CD14-positive monocyte (primary cell): ENCODE measurements at regions not wholly inside any gene's neighbourhood (a gene's known extent, or its start where the extent isn't known, plus 50 kb on each side); places are given as distances from the start of the nearest gene placed in this dataset.
"Not testable (repeated sequence)": the region's sequence is repeated elsewhere in the genome, so short reads cannot be mapped to it uniquely, and the experiment has no call there.

Experiments
- DNase-seq, 3 donors: peaks; one replicate each; pipeline ENCODE4 v3.0.0-alpha.2; 2011 to 2022
- H2AFZ ChIP-seq: 2 replicates; pipeline ENCODE4 v1.6.0; 2012; ENCODE audit warnings: mild to moderate bottlenecking, low read depth, low read length, inconsistent platforms; ENCODE audit not compliant: insufficient read depth, poor library complexity, severe bottlenecking
- H3K27ac ChIP-seq, 2 donors: 1 replicate in 1 of 2; 2 replicates in 1 of 2; pipeline ENCODE4 v1.5.1; 2012 to 2013; ENCODE audit warnings: low read length in 2 of 2, control low read depth in 1 of 2, inconsistent platforms in 1 of 2, low read depth in 1 of 2, mild to moderate bottlenecking in 1 of 2
- H3K27me3 ChIP-seq, 2 donors: one replicate each; pipeline versions ENCODE4 v1.6.0 to v1.6.1; 2011 to 2013; ENCODE audit warnings: low read length in 2 of 2; ENCODE audit not compliant: control insufficient read depth in 2 of 2, insufficient read depth in 2 of 2
- H3K36me3 ChIP-seq, 2 donors: replicated peaks in 1 of 2; 1 replicate in 1 of 2; 2 replicates in 1 of 2; pipeline versions ENCODE4 v1.5.1 to v1.6.1; 2012 to 2013; ENCODE audit warnings: low read length in 2 of 2, control low read depth in 1 of 2, inconsistent platforms in 1 of 2, mild to moderate bottlenecking in 1 of 2; ENCODE audit not compliant: insufficient read depth in 2 of 2, control insufficient read depth in 1 of 2
- H3K4me1 ChIP-seq, 2 donors: 1 replicate in 1 of 2; 2 replicates in 1 of 2; pipeline versions ENCODE4 v1.5.1 to v1.6.1; 2012 to 2013; ENCODE audit warnings: low read length in 2 of 2, control low read depth in 1 of 2, inconsistent platforms in 1 of 2, mild to moderate bottlenecking in 1 of 2, moderate library complexity in 1 of 2; ENCODE audit not compliant: insufficient read depth in 2 of 2, control insufficient read depth in 1 of 2
- H3K4me2 ChIP-seq: replicated peaks from 2 replicates; pipeline ENCODE3; 2012; ENCODE audit warnings: low read length, moderate library complexity, mild to moderate bottlenecking; ENCODE audit not compliant: poor library complexity, severe bottlenecking; ENCODE audit errors: extremely low read depth
- H3K4me3 ChIP-seq, 3 experiments: fragments of 200-600 bp in 1 of 3; sonication (generic) in 1 of 3; replicated peaks in 1 of 3; 1 replicate in 2 of 3; 2 replicates in 1 of 3; pipeline ENCODE4 v1.5.1; 2011 to 2013; ENCODE audit warnings: low read length in 3 of 3, mild to moderate bottlenecking in 3 of 3, control low read depth in 2 of 3, low read depth in 2 of 3, inconsistent platforms in 1 of 3, moderate library complexity in 1 of 3
- H3K79me2 ChIP-seq: 2 replicates; pipeline ENCODE4 v1.6.0; 2012; ENCODE audit warnings: mild to moderate bottlenecking, control low read depth, inconsistent platforms, low read length, moderate library complexity; ENCODE audit not compliant: insufficient read depth
- H3K9ac ChIP-seq: 2 replicates; pipeline ENCODE4 v1.6.0; 2017; ENCODE audit warnings: low read length, mild to moderate bottlenecking; ENCODE audit not compliant: insufficient read depth, poor library complexity, severe bottlenecking
- H3K9me3 ChIP-seq, 2 donors: replicated peaks in 1 of 2; 1 replicate in 1 of 2; 2 replicates in 1 of 2; pipeline versions ENCODE4 v1.5.1 to v1.6.1; 2012 to 2013; ENCODE audit warnings: low read length in 2 of 2, control low read depth in 1 of 2; ENCODE audit not compliant: control insufficient read depth in 1 of 2, insufficient read depth in 1 of 2
- H4K20me1 ChIP-seq: 2 replicates; pipeline ENCODE4 v1.6.0; 2012; ENCODE audit warnings: mild to moderate bottlenecking, low read length, control low read depth, moderate library complexity; ENCODE audit not compliant: insufficient read depth
- H3K27ac Mint-ChIP-seq, 7 donors: one replicate each; pipeline ENCODE4 v1.8.0; 2020; ENCODE audit warnings: mild to moderate bottlenecking in 7 of 7, mixed read lengths in 7 of 7, moderate library complexity in 6 of 7, inconsistent platforms in 2 of 7
- H3K27me3 Mint-ChIP-seq, 3 donors: one replicate each; pipeline ENCODE4 v1.8.0; 2021 to 2022; ENCODE audit warnings: low read depth in 3 of 3, mild to moderate bottlenecking in 3 of 3, mixed read lengths in 3 of 3, moderate library complexity in 3 of 3, inconsistent platforms in 1 of 3
- H3K36me3 Mint-ChIP-seq, 2 donors: one replicate each; pipeline ENCODE4 v1.8.0; 2020; ENCODE audit warnings: mixed read lengths in 2 of 2, inconsistent platforms in 1 of 2, mild to moderate bottlenecking in 1 of 2
- H3K4me1 Mint-ChIP-seq: one replicate; pipeline ENCODE4 v1.8.0; 2020; ENCODE audit warnings: mild to moderate bottlenecking, mixed read lengths
- H3K4me3 Mint-ChIP-seq, 2 donors: one replicate each; pipeline ENCODE4 v1.8.0; 2020; ENCODE audit warnings: mild to moderate bottlenecking in 2 of 2, mixed read lengths in 2 of 2, moderate library complexity in 1 of 2
- H3K9me3 Mint-ChIP-seq, 7 donors: one replicate each; pipeline ENCODE4 v1.8.0; 2020 to 2022; ENCODE audit warnings: mixed read lengths in 7 of 7, mild to moderate bottlenecking in 6 of 7, moderate library complexity in 6 of 7, inconsistent platforms in 2 of 7
- WGBS: methylation state at CpG from one replicate; pipeline ENCODE4 v1.1.5; 2013; ENCODE audit warnings: missing lambda C conversion rate; ENCODE audit not compliant: insufficient coverage; 5-methylcytosine and 5-hydroxymethylcytosine counted together
- intact Hi-C, 2 donors: fragments of 100-400 bp; cut with micrococcal nuclease; formaldehyde crosslinking; loops; one replicate each; pipeline versions ENCODE4 v1.15.0 to v1.15.1; 2023

- H3K4me2 ChIP-seq, H3K4me1 ChIP-seq, H3K27me3 Mint-ChIP-seq, H3K27me3 ChIP-seq, H3K9me3 ChIP-seq, H3K9me3 Mint-ChIP-seq, H3K4me1 Mint-ChIP-seq, DNase-seq, H3K36me3 ChIP-seq, H3K79me2 ChIP-seq, H2AFZ ChIP-seq, H4K20me1 ChIP-seq, H3K36me3 Mint-ChIP-seq, H3K4me3 ChIP-seq, H3K27ac Mint-ChIP-seq, H3K4me3 Mint-ChIP-seq, intact Hi-C loops, H3K27ac ChIP-seq, H3K9ac ChIP-seq: not testable (repeated sequence)
- WGBS, result no CpG with 5 or more reads among the region's 1 CpG
Observed at GRCh38 chr1:143826162-143826561, 145.6 kb downstream of the FAM72C start.

GRCh38 chr1:143824266-143824665, 147.5 kb downstream of the FAM72C start:
- H3K4me1 Mint-ChIP-seq, H3K4me2 ChIP-seq, H3K9me3 Mint-ChIP-seq, H3K27me3 Mint-ChIP-seq, H3K4me3 Mint-ChIP-seq, H3K9me3 ChIP-seq, H3K36me3 Mint-ChIP-seq, H3K79me2 ChIP-seq, H3K4me3 ChIP-seq, H2AFZ ChIP-seq, H4K20me1 ChIP-seq, H3K27me3 ChIP-seq, H3K36me3 ChIP-seq, DNase-seq, H3K4me1 ChIP-seq, intact Hi-C loops, H3K27ac Mint-ChIP-seq, H3K9ac ChIP-seq, H3K27ac ChIP-seq: not testable (repeated sequence)
- no CpG with 5 or more reads among the region's 3 CpGs for WGBS

- H3K27me3 ChIP-seq, H3K4me1 ChIP-seq, DNase-seq, intact Hi-C loops, H3K9ac ChIP-seq, H3K27ac Mint-ChIP-seq, H3K27ac ChIP-seq, H3K9me3 ChIP-seq, H3K4me1 Mint-ChIP-seq, H3K79me2 ChIP-seq, H3K4me3 Mint-ChIP-seq, H3K36me3 ChIP-seq, H3K4me2 ChIP-seq, H3K9me3 Mint-ChIP-seq, H2AFZ ChIP-seq, H3K4me3 ChIP-seq, H3K36me3 Mint-ChIP-seq, H4K20me1 ChIP-seq, H3K27me3 Mint-ChIP-seq: not testable (repeated sequence)
- no CpG with 5 or more reads among the region's 4 CpGs for WGBS
Observed at GRCh38 chr1:143820058-143820457, 151.7 kb downstream of the FAM72C start.

- H3K4me3 ChIP-seq, H3K79me2 ChIP-seq, H3K4me3 Mint-ChIP-seq, H3K27me3 Mint-ChIP-seq, H3K4me1 Mint-ChIP-seq, H3K36me3 Mint-ChIP-seq, intact Hi-C loops, H3K9me3 ChIP-seq, H3K9ac ChIP-seq, H3K27ac ChIP-seq, H4K20me1 ChIP-seq, H3K27me3 ChIP-seq, H3K36me3 ChIP-seq, H3K27ac Mint-ChIP-seq, H2AFZ ChIP-seq, H3K9me3 Mint-ChIP-seq, DNase-seq, H3K4me1 ChIP-seq, H3K4me2 ChIP-seq: not testable (repeated sequence)
- no CpG with 5 or more reads among the region's 1 CpG for WGBS
Observed at GRCh38 chr1:143816369-143816768, 155.4 kb downstream of the FAM72C start.
